GM21825 (cell line): ENCODE measurements at regions not wholly inside any gene's neighbourhood (a gene's known extent, or its start where the extent isn't known, plus 50 kb on each side); places are given as distances from the start of the nearest gene placed in this dataset.

Experiments used
- ATAC-seq: cut with Tn5 transposase; IDR thresholded peaks from one replicate; pipeline ENCODE4 v1.9.1; 2021; ENCODE audit warnings: mild to moderate bottlenecking, moderate library complexity; ENCODE audit not compliant: unreplicated experiment

GRCh38 chrX:10811111-10811510 is 190.7 kb upstream of the MID1 start:
- ATAC-seq: no peak

GRCh38 chrX:10813761-10814160 is 193.4 kb upstream of the MID1 start:
- ATAC-seq: no peak

GRCh38 chrX:10818651-10819050 is 198.3 kb upstream of the MID1 start:
- no peak for ATAC-seq

GRCh38 chrX:10819973-10820372 is 199.6 kb upstream of the MID1 start:
- ATAC-seq: no peak

GRCh38 chrX:10821293-10821692 is 200.9 kb upstream of the MID1 start:
- no peak for ATAC-seq

- no peak for ATAC-seq
Measured at GRCh38 chrX:10828036-10828435, 207.7 kb upstream of the MID1 start.

- no peak for ATAC-seq
Measured at GRCh38 chrX:10828640-10829039, 208.3 kb upstream of the MID1 start.

- ATAC-seq: no peak
Measured at GRCh38 chrX:10831716-10832502, 211.5 kb upstream of the MID1 start.

- ATAC-seq: no peak
Measured at GRCh38 chrX:10833299-10834169, 213.1 kb upstream of the MID1 start.

GRCh38 chrX:10841579-10841978 is 221.2 kb upstream of the MID1 start:
- ATAC-seq: no peak

- no peak for ATAC-seq
Measured at GRCh38 chrX:10842646-10843045, 222.3 kb upstream of the MID1 start.

- ATAC-seq: no peak
Measured at GRCh38 chrX:10847333-10847732, 226.9 kb upstream of the MID1 start.

- no peak for ATAC-seq
Measured at GRCh38 chrX:10851809-10852208, 231.4 kb upstream of the MID1 start.

GRCh38 chrX:10854594-10854993 is 234.2 kb upstream of the MID1 start:
- no peak for ATAC-seq

GRCh38 chrX:10855845-10856244 is 235.5 kb upstream of the MID1 start:
- no peak for ATAC-seq

GRCh38 chrX:10856797-10857196 is 236.4 kb upstream of the MID1 start:
- ATAC-seq: no peak

GRCh38 chrX:10859353-10859752 is 239.0 kb upstream of the MID1 start:
- no peak for ATAC-seq

GRCh38 chrX:10875995-10876394 is 235.1 kb upstream of the HCCS start:
- ATAC-seq: peak; percentile 78

GRCh38 chrX:10882484-10882883 is 228.6 kb upstream of the HCCS start:
- ATAC-seq: no peak

- ATAC-seq: no peak
Measured at GRCh38 chrX:10884246-10884645, 226.9 kb upstream of the HCCS start.

- ATAC-seq: no peak
Measured at GRCh38 chrX:10892621-10893225, 218.4 kb upstream of the HCCS start.

GRCh38 chrX:10893366-10893765 is 217.8 kb upstream of the HCCS start:
- ATAC-seq: no peak
